WERI-Rb-1 (cell line): ENCODE measurements at regions not wholly inside any gene's neighbourhood (a gene's known extent, or its start where the extent isn't known, plus 50 kb on each side); places are given as distances from the start of the nearest gene placed in this dataset.

Source experiments
- DNase-seq: peaks from one replicate; pipeline ENCODE4 v3.0.0-alpha.2; 2020
- H3K27ac ChIP-seq: fragments of 250-450 bp; sonication (Bioruptor Pico); 2 replicates; pipeline ENCODE4 v1.5.1; 2020; ENCODE audit warnings: mild to moderate bottlenecking, moderate library complexity
- H3K27me3 ChIP-seq: fragments of 250-450 bp; sonication (Bioruptor Pico); 2 replicates; pipeline ENCODE4 v1.5.1; 2021; ENCODE audit warnings: mild to moderate bottlenecking, low read depth, moderate library complexity; ENCODE audit not compliant: insufficient read depth, severe bottlenecking
- H3K36me3 ChIP-seq: fragments of 250-450 bp; sonication (Bioruptor Pico); 2 replicates; pipeline ENCODE4 v1.5.1; 2020; ENCODE audit warnings: mild to moderate bottlenecking, moderate library complexity
- H3K4me3 ChIP-seq: 2 replicates; pipeline ENCODE4 v1.5.1; 2011; ENCODE audit warnings: low read depth, mild to moderate bottlenecking, control low read depth, low read length
- H3K9me3 ChIP-seq: fragments of 250-450 bp; sonication (Bioruptor Pico); 2 replicates; pipeline ENCODE4 v1.5.1; 2021; ENCODE audit warnings: mild to moderate bottlenecking, moderate library complexity; ENCODE audit not compliant: severe bottlenecking
- CTCF ChIP-seq: IDR thresholded peaks from 2 replicates; pipeline ENCODE4 v1.5.1; 2011; ENCODE audit warnings: low read depth, mild to moderate bottlenecking, control low read depth, inconsistent platforms, low read length

- Histone ChIP-seq H3K9me3 (no peaks in the 10 kb centered on the region), H3K4me3 (no peak overlapping the region), H3K27me3 (peaks cover 67% of the 10 kb centered on the region), H3K36me3 (no peaks in the 10 kb centered on the region), H3K27ac (no peak overlapping the region)
- DNase-seq = no peak
- no peak for TF ChIP-seq CTCF
These were observed 346.1 kb downstream of the SIPA1L2 start for GRCh38 chr1:232283864-232284263.

- TF ChIP-seq CTCF = no peak
- no peaks in the 10 kb centered on the region for H3K36me3 ChIP-seq
- no peaks in the 10 kb centered on the region for H3K9me3 ChIP-seq
- H3K4me3 ChIP-seq = no peak overlapping the region
- no peak overlapping the region for H3K27ac ChIP-seq
- peaks cover 68% of the 10 kb centered on the region for H3K27me3 ChIP-seq
- no peak for DNase-seq
These were observed 347.4 kb downstream of the SIPA1L2 start for GRCh38 chr1:232282498-232282897.

GRCh38 chr1:232280910-232281309, 349.0 kb downstream of the SIPA1L2 start:
- Histone ChIP-seq H3K4me3 (no peak overlapping the region), H3K36me3 (no peaks in the 10 kb centered on the region), H3K27ac (no peak overlapping the region), H3K27me3 (peaks cover 78% of the 10 kb centered on the region), H3K9me3 (no peaks in the 10 kb centered on the region)
- no peak for DNase-seq
- TF ChIP-seq CTCF = no peak

GRCh38 chr1:232279909-232280400, 350.0 kb downstream of the SIPA1L2 start:
- TF ChIP-seq CTCF = no peak
- DNase-seq = no peak
- H3K27ac ChIP-seq = no peak overlapping the region
- H3K27me3 ChIP-seq = peaks cover 79% of the 10 kb centered on the region
- no peak overlapping the region for H3K4me3 ChIP-seq
- H3K36me3 ChIP-seq = no peaks in the 10 kb centered on the region
- no peaks in the 10 kb centered on the region for H3K9me3 ChIP-seq

GRCh38 chr1:232278925-232279324, 351.0 kb downstream of the SIPA1L2 start:
- H3K27me3 ChIP-seq = peaks cover 81% of the 10 kb centered on the region
- no peak for TF ChIP-seq CTCF
- no peak overlapping the region for H3K27ac ChIP-seq
- no peak for DNase-seq
- no peaks in the 10 kb centered on the region for H3K9me3 ChIP-seq
- H3K4me3 ChIP-seq = no peak overlapping the region
- no peaks in the 10 kb centered on the region for H3K36me3 ChIP-seq

GRCh38 chr1:232276651-232277050, 353.3 kb downstream of the SIPA1L2 start:
- Histone ChIP-seq H3K9me3 (no peaks in the 10 kb centered on the region), H3K4me3 (no peak overlapping the region), H3K27me3 (peaks cover 84% of the 10 kb centered on the region), H3K27ac (no peak overlapping the region), H3K36me3 (no peaks in the 10 kb centered on the region)
- no peak for DNase-seq
- TF ChIP-seq CTCF = no peak
